SU-DHL-6 (cell line): ENCODE measurements at regions not wholly inside any gene's neighbourhood (a gene's known extent, or its start where the extent isn't known, plus 50 kb on each side); places are given as distances from the start of the nearest gene placed in this dataset.

Experiments
- EZH2phosphoT487 ChIP-seq: fragments of 200-600 bp; sonication (generic), shearing (Covaris generic); conservative IDR thresholded peaks from 2 replicates; pipeline ENCODE4 v1.6.1; 2018; ENCODE audit warnings: mild to moderate bottlenecking, antibody characterized with exemption, low read length, moderate library complexity, mixed read lengths
- TF ChIP-seq, protein P1 (sequence below): fragments of 200-600 bp; sonication (generic); IDR thresholded peaks from one replicate; pipeline ENCODE4 v1.5.1; 2017; ENCODE audit warnings: antibody characterized with exemption, mild to moderate bottlenecking, low read length, moderate library complexity; ENCODE audit not compliant: insufficient read depth, poor library complexity, severe bottlenecking

DNA sequence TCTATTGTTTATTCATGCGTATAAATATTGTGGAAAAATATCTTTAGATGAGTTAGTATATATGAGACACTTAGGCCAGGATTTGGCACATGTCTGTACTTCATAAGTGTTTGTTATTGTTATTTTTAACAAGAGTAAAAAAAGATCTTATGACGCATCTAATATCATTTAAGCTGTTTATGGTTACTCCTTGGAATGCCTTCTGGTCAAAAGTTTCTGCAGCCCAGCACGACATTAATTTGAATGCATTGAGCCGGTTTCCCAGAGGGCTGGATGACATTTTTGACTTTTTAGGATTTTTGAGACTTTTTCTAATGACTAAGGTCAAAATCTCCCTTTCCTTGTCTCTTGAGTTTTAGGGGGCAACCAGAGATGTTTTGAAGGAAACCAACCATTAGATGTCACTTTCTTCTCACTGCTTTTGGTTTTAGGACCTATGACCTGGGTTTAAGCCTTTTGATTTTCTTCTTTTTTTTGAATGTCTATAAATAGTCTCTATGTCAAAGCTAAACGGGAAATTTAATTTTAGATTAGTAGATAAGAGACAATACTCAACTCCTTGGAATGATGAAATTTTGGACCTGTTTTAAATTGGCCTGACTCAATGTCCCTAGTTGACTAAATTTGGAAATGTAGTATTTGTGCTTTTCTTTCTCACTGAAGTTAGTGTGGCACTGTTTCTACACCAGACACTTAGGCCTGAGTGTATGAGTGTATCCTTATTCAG, 215.5 kb downstream of the AEBP2 start:
- TF ChIP-seq, protein P1, sequence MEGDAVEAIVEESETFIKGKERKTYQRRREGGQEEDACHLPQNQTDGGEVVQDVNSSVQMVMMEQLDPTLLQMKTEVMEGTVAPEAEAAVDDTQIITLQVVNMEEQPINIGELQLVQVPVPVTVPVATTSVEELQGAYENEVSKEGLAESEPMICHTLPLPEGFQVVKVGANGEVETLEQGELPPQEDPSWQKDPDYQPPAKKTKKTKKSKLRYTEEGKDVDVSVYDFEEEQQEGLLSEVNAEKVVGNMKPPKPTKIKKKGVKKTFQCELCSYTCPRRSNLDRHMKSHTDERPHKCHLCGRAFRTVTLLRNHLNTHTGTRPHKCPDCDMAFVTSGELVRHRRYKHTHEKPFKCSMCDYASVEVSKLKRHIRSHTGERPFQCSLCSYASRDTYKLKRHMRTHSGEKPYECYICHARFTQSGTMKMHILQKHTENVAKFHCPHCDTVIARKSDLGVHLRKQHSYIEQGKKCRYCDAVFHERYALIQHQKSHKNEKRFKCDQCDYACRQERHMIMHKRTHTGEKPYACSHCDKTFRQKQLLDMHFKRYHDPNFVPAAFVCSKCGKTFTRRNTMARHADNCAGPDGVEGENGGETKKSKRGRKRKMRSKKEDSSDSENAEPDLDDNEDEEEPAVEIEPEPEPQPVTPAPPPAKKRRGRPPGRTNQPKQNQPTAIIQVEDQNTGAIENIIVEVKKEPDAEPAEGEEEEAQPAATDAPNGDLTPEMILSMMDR, result no peak
- no peak for TF ChIP-seq EZH2phosphoT487
